ENCODE measurements at regions not wholly inside any gene's neighbourhood (a gene's known extent, or its start where the extent isn't known, plus 50 kb on each side); places are given as distances from the start of the nearest gene placed in this dataset.
A peak's percentile ranks its signal among the peaks of the same experiment; 100 is the strongest.

DNA sequence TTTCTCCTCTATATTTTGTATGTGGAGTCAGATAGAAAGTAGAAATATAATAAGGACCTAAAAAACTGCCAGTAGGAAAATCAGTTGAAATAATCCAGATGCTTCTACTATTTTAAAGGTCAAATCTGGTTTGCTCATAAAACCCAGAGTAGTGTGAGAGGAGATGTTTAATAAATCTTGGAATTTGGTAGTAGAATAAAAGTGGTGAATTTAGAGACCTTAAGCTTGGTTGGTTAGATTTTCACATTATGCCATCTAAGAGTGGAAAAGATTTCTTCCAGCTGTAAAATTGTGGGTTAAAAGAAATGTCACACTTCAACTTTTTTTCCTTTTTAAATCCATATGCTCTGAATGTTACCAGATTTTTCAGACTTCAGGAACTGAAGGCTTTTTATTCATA, 266.4 kb upstream of the GOLIM4 start:
- no peak for DNase-seq

GRCh38 chr3:168360993-168361392, 265.3 kb upstream of the GOLIM4 start:
- DNase-seq = no peak

DNA sequence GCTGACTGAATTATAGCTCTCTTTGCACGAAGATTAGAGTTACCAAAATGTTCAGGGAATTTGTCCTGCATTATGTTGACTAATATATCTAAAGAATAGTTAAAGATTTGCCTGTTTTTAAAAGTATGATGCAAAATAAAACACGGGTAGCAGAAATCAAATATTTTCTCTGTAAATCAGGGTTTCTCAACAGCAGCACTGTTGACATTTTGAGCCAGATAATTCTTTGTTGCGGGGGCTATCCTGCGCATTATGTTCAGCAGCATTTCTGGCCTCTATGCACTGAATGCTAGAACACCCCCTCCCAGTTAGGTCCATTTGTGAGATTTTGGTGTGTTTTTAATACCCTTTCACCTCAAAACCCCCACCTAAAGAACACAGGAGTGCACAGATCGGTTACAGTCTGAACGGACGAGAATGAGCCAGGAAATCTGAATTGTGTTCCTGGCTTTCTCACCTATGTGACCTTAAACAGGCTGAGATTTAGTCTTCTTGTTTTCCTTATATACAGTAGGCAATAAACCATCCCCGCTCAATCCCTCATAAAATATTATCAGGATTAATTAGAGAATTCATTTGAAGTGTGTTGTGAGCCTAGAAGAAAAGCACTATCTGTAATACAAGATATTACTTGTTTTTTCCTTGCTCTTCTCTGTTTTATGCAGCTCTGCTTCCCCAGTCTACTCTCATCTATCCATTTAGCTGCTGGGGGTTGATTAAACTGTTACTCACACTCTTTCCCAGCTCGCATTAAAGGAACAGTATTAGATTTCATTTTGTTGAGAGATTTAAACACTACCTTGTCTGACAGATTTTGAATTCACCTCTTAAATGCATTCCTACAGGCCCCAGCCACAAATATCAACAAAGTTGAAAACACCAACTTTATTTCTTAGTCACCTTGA, 247.5 kb upstream of the GOLIM4 start:
- DNase-seq = no peak

GRCh38 chr3:168341956-168342936, 246.5 kb upstream of the GOLIM4 start:
- DNase-seq = no peak

- no peak for DNase-seq
These were observed 245.6 kb upstream of the GOLIM4 start for GRCh38 chr3:168341192-168341815.

DNA sequence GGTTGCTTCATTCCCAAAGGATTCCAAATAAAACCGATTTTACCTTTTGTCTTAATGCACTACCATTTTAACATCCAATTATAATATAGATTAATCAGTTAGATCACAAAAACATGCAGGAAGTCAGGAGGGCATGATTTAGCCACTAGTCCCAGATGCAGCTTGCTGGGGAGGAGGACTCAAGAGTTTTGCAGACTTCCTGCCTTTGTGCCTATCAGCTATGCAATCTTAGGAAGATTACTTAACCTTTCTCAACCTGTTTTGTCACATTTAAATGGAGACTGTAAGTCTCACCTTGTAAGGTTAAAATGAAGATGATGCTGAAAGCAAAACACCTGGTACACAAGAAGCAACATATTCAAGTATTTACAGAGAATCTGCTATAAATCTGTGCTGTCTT, 242.4 kb upstream of the GOLIM4 start:
- DNase-seq = no peak

- DNase-seq = no peak
These were observed 240.6 kb upstream of the GOLIM4 start for GRCh38 chr3:168336276-168336675.

GRCh38 chr3:168333410-168333935, 237.7 kb upstream of the GOLIM4 start:
- DNase-seq = no peak

DNA sequence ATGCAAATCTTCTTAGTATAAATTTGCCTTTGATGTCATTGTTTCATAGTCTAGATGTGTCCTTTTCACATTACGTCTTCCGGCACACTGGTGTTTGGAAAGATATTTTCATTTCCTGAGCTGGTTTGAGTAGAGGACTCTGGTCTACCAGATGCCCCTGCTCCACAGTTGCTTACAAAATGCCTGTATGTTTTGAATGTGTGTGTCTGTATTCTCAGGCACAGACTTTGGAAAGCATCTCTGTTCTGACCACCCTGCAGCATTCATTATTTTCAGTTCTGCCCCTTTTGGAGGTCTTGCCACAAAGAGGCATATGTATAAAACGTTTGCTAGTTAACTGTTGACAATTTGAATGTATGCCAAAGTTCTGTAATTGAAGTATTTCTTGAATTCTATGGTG, 236.0 kb upstream of the GOLIM4 start:
- no peak for DNase-seq

GRCh38 chr3:168330983-168331382, 235.3 kb upstream of the GOLIM4 start:
- DNase-seq = no peak

DNA sequence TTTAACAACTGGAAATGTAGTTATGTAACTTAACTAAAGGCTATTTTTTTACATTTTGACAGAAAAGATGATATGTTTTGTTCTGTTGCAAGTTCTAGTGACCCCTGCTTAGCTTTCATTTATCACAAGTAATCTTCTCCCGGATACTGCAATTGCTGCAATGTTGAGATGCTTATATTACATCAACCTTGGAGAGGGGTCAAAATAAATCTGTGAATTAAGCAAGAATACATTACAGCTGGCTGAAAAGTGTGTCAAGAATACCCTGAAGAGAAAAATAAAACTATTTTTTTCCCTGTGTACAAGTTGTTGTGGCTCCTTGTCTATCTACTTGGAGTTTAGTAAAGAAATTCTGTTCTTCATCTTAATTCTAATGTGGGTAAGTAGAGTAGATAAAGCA, 232.1 kb upstream of the GOLIM4 start:
- no peak for DNase-seq

GRCh38 chr3:168325684-168326083, 230.0 kb upstream of the GOLIM4 start:
- DNase-seq = no peak

DNA sequence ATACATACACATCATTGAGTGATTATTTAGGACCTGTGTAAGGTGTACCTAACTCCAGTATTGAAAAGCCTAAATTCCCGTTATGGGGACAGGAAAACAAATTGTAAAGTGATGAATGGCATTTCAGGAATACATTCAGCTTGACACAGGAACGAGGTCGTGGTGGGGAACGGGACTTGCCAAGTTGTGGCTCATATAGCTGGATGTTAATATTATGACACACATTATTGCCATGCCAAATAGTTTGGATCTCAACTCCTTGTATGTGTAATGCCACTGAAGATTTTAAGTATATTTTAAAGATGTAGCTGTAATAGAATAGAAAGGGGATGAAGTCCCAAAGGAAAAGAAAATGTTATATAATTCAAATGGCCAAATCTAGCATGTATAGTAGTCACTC, 227.2 kb upstream of the GOLIM4 start:
- no peak for DNase-seq

DNA sequence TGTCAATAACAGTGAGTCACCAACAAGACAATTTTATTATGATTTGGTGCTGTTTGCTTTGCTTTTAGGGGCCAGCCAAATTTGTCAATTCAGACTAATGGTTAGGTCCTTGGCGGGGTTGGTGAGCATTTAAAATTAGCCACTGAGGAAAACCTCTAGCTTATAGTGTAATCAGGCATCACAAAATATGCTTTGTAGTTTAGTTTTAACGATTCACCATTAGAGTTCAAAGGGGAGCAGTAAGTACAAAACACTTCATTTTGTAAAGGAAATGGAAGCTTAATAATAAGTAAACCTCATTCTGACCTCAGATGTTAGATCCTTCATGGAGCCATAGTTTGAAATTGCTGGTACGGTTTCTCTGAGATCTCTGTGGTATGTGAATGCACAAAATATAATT, 218.4 kb upstream of the GOLIM4 start:
- DNase-seq = no peak

GRCh38 chr3:168312984-168313383, 217.3 kb upstream of the GOLIM4 start:
- peak in 1 of 2 experiments; percentile 15 for DNase-seq

GRCh38 chr3:168307893-168308292, 212.2 kb upstream of the GOLIM4 start:
- DNase-seq = no peak

DNA sequence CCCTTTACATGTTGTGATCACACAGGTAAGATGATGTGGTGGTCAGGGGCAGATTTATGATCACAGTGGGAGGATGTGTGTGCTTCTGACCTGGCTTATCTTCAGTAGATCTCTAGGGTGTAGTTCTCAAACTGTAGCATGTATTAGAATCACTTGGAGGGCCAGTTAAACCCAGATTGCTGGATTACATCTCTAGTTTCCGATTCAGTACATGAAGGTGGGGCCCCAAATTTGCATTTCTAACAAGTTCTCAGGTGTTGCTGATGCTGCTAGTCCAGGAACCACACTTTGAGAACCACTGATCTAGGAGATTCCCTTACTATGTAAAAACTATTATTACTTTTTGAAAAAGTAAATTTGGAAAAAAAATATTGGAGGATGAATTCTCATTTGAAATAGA, 199.3 kb upstream of the GOLIM4 start:
- no peak for DNase-seq

DNA sequence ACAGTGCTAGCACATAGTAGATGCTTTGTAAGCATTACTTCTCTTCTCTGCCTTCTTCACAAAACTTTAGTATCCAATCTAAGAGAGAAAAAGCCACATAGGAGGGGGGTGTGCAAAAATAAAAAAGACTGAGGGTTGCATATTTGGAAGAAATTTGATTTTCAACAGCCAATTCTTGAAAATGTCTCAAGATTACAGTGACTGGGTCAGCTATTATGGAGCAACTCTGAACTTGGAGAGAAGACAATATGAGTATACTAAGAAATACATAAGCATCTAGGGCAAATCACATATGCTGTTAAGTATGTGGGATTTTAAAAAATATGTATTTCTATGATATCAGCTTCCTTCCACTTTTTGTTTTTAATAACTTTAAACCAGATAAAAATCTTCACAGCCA, 196.6 kb upstream of the GOLIM4 start:
- no peak for DNase-seq

DNA sequence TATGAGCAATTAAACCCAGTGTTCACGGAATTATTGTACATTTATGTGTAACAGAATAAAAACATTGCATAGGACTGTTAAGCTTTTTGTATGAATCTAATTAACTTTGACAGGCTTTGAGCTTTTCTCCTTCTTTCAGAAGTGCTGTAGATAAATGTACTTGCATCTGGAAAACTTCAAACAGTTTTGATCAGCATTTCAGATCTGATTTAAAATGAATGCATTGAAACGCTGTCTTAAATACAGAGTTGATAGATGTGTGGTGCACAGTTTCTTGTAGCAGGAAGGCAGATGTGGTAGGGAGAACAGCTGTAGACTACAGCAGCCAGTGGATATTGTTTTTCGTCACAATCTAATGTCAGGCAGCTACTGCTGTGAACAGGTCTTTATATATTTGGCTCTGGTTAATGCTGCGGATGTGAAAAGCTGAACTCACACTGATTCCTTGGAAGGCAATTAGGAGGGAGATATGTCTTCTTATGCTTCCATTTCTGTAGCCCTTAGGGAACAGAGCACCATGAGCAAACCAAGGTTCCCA, 193.8 kb upstream of the GOLIM4 start:
- no peak for DNase-seq

DNA sequence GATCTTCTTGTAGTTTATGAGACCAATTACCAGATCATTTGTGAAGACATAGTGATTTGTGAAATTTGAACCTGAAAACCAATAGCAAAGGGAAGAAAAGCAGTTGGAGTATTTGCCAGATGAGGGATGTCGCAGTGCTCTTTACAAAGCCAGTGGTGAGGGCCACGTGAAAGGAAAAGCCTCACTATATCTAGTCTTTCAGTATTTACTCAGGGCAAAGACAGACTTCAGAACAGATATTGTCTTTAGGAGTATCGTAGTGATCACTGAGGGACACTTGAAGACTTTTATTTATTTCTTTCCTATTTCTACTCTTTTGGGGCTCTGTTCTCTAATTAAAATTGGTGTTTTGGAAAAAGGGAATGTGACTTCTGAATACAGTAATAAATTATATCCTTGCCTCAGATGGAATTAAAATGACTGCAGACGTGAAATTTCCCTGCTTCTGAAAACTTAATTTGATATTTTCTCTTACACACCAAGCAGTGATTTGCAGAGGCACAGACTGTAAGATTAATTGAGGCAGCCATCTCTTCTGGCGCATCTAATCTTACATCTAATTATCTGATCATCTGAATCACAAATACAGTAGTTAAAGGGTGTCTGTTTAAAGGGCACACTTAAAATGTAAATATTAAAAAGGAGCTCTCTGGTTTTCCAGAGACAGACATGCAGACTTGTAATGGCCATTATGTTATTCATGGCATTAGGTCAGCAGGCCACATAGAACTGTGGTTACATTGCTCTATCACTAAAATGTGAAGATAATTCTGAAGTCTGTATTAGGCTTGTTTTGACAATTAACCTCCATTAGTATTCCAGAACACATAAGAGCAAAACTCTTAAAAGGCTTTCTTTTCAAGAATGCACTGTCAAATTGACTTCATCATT, 193.0 kb upstream of the GOLIM4 start:
- peak; percentile 6 to 20 for DNase-seq

DNA sequence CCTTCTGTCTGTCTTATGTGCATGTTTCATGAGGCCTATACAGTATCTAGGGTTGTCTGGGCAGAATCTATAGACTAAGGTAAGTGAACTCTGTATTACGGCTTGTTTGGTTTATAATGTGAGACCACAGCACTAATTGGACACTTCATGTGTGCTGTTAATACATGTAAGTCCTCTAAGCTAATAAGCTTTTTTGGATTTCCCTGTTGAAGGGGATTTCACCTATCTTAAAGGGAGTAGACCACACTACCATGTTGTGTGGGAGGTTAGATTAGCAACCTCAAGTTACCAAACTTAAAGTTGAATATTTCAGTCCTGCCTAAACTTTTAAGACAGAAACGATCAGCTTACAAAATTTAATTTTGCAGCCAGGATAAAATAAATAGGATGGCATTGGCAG, 189.8 kb upstream of the GOLIM4 start:
- no peak for DNase-seq

- no peak for DNase-seq
These were observed 189.0 kb upstream of the GOLIM4 start for GRCh38 chr3:168284728-168285127.
